CD1c-positive myeloid dendritic cell (primary cell): ENCODE measurements at regions not wholly inside any gene's neighbourhood (a gene's known extent, or its start where the extent isn't known, plus 50 kb on each side); places are given as distances from the start of the nearest gene placed in this dataset.
"Not testable (repeated sequence)": the region's sequence is repeated elsewhere in the genome, so short reads cannot be mapped to it uniquely, and the experiment has no call there.

Experiments
- DNase-seq: peaks from one replicate; pipeline ENCODE4 v3.0.0-alpha.2; 2016; ENCODE audit errors: extremely low spot score

- no peak for DNase-seq
These were observed 66.0 kb downstream of the KBTBD8 start for GRCh38 chr3:67064105-67064504.

GRCh38 chr3:67067251-67067650 is 69.1 kb downstream of the KBTBD8 start:
- no peak for DNase-seq

- DNase-seq = not testable (repeated sequence)
These were observed 74.5 kb downstream of the KBTBD8 start for GRCh38 chr3:67072640-67073039.

- DNase-seq = no peak
These were observed 75.7 kb downstream of the KBTBD8 start for GRCh38 chr3:67073812-67074211.

GRCh38 chr3:67075295-67075694 is 77.2 kb downstream of the KBTBD8 start:
- DNase-seq = no peak

GRCh38 chr3:67076607-67077006 is 78.5 kb downstream of the KBTBD8 start:
- no peak for DNase-seq

GRCh38 chr3:67077656-67078055 is 79.5 kb downstream of the KBTBD8 start:
- DNase-seq = no peak

GRCh38 chr3:67082533-67083024 is 84.5 kb downstream of the KBTBD8 start:
- no peak for DNase-seq

- peak; percentile 5 for DNase-seq
These were observed 85.2 kb downstream of the KBTBD8 start for GRCh38 chr3:67083277-67083676.

GRCh38 chr3:67087788-67088187 is 89.7 kb downstream of the KBTBD8 start:
- DNase-seq = no peak

- DNase-seq = no peak
These were observed 92.4 kb downstream of the KBTBD8 start for GRCh38 chr3:67090474-67090873.

GRCh38 chr3:67093305-67093704 is 95.2 kb downstream of the KBTBD8 start:
- DNase-seq = no peak

GRCh38 chr3:67094167-67094566 is 96.1 kb downstream of the KBTBD8 start:
- DNase-seq = no peak

- DNase-seq = no peak
These were observed 96.7 kb downstream of the KBTBD8 start for GRCh38 chr3:67094774-67095173.

- no peak for DNase-seq
These were observed 106.3 kb downstream of the KBTBD8 start for GRCh38 chr3:67104388-67104787.

GRCh38 chr3:67106874-67107273 is 108.8 kb downstream of the KBTBD8 start:
- no peak for DNase-seq

- DNase-seq = peak; percentile 42
These were observed 111.6 kb downstream of the KBTBD8 start for GRCh38 chr3:67109651-67110204.

- peak; percentile 88 for DNase-seq
These were observed 115.8 kb downstream of the KBTBD8 start for GRCh38 chr3:67113802-67114407.

- DNase-seq = no peak
These were observed 120.0 kb downstream of the KBTBD8 start for GRCh38 chr3:67118122-67118521.

GRCh38 chr3:67118635-67119034 is 120.5 kb downstream of the KBTBD8 start:
- no peak for DNase-seq

- DNase-seq = no peak
These were observed 125.8 kb downstream of the KBTBD8 start for GRCh38 chr3:67123914-67124313.

GRCh38 chr3:67127254-67127653 is 129.1 kb downstream of the KBTBD8 start:
- DNase-seq = no peak

GRCh38 chr3:67142432-67142831 is 144.3 kb downstream of the KBTBD8 start:
- DNase-seq = no peak

GRCh38 chr3:67145738-67146137 is 147.6 kb downstream of the KBTBD8 start:
- DNase-seq = no peak
